ENCODE measurements at regions not wholly inside any gene's neighbourhood (a gene's known extent, or its start where the extent isn't known, plus 50 kb on each side); places are given as distances from the start of the nearest gene placed in this dataset.

DNA sequence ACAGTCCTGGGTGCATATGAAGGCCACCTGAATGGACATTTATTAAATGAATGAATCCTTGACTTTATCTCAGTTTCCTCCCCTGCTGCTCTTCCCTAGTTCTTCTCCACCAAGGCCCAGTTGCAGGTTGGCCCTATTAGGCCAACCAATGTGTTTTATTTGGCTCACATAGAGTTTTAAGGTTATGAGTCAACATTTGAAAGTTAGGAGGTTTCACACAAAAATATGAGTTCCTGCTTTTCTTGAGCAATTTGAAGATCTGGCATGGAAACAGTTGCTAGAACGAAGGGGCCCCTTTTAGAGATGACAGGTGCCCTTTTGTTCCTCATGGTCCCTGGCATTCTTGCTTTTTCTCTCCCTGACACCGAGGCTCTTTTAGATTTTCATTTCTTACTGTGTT is 83.0 kb upstream of the PDZRN3 start:
- in situ Hi-C loops (cut with HindIII; ENCODE audit: low sequenced_read_pairs) = no loop called here
- TF ChIP-seq, protein P1, sequence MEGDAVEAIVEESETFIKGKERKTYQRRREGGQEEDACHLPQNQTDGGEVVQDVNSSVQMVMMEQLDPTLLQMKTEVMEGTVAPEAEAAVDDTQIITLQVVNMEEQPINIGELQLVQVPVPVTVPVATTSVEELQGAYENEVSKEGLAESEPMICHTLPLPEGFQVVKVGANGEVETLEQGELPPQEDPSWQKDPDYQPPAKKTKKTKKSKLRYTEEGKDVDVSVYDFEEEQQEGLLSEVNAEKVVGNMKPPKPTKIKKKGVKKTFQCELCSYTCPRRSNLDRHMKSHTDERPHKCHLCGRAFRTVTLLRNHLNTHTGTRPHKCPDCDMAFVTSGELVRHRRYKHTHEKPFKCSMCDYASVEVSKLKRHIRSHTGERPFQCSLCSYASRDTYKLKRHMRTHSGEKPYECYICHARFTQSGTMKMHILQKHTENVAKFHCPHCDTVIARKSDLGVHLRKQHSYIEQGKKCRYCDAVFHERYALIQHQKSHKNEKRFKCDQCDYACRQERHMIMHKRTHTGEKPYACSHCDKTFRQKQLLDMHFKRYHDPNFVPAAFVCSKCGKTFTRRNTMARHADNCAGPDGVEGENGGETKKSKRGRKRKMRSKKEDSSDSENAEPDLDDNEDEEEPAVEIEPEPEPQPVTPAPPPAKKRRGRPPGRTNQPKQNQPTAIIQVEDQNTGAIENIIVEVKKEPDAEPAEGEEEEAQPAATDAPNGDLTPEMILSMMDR (IDR thresholded peaks at IDR 0.05; ENCODE audit: low read depth, low read length, missing control alignments) = no peak
- H3K4me3 ChIP-seq (ENCODE audit: low read depth, low read length) = no peak overlapping the region
- no peak for DNase-seq (ENCODE audit: low read depth)

DNA sequence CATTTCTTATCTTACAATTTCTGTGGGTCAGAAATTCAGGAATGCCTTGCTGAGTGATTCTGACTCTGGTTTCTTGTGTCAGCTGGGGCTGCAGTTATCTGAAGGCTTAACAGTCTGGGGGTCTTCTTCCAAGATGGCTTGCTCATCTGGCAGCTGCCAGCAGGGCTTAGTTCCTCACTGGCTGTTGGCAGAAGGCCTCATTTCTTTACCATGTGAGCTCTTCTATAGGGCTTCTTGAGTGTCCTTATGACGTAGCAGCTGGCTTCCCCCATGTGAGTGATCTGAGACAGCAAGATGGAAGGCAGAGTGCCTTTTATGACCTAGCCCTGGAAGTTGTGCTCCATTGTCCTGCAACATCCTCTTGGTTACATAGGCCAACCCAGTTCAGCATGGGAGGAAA is 82.0 kb upstream of the PDZRN3 start:
- TF ChIP-seq, protein P1 (IDR thresholded peaks at IDR 0.05; ENCODE audit: low read depth, low read length, missing control alignments) = no peak
- DNase-seq (ENCODE audit: low read depth) = no peak
- H3K4me3 ChIP-seq (ENCODE audit: low read depth, low read length) = no peak overlapping the region
- in situ Hi-C loops (cut with HindIII; ENCODE audit: low sequenced_read_pairs) = no loop called here

DNA sequence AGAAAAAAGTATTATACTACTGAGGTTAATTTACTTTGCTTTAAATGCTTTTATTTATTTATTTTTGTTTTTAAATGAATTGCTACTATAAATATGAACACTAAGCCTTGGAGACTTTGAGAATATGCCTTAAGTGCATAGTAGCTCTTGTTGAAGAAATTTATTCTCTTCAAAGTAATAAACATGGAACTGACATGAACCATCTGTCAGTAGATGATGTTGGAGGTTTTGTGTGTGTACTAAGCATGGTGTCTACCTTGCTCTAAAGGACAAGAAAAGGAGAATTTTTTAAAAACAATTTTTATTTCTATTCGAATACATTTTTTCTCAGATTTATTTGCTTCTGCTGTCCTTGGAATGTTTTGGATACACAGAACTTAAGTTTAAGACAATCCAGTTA is 81.1 kb upstream of the PDZRN3 start:
- H3K4me3 ChIP-seq (ENCODE audit: low read depth, low read length) = no peak overlapping the region
- TF ChIP-seq, protein P1 (IDR thresholded peaks at IDR 0.05; ENCODE audit: low read depth, low read length, missing control alignments) = no peak
- in situ Hi-C loops (cut with HindIII; ENCODE audit: low sequenced_read_pairs) = no loop called here
- no peak for DNase-seq (ENCODE audit: low read depth)

GRCh38 chr3:73699327-73699726 is 74.6 kb upstream of the PDZRN3 start:
- in situ Hi-C loops (cut with HindIII; ENCODE audit: low sequenced_read_pairs) = no loop called here
- no peak for DNase-seq (ENCODE audit: low read depth)
- H3K4me3 ChIP-seq (ENCODE audit: low read depth, low read length) = no peak overlapping the region
- TF ChIP-seq, protein P1 (IDR thresholded peaks at IDR 0.05; ENCODE audit: low read depth, low read length, missing control alignments) = no peak

- no peak overlapping the region for H3K4me3 ChIP-seq (ENCODE audit: low read depth, low read length)
- no peak for DNase-seq (ENCODE audit: low read depth)
- TF ChIP-seq, protein P1 (IDR thresholded peaks at IDR 0.05; ENCODE audit: low read depth, low read length, missing control alignments) = no peak
- in situ Hi-C loops (cut with HindIII; ENCODE audit: low sequenced_read_pairs) = no loop called here
Observed at GRCh38 chr3:73697020-73697419, 72.3 kb upstream of the PDZRN3 start.

GRCh38 chr3:73695841-73696240 is 71.1 kb upstream of the PDZRN3 start:
- DNase-seq (ENCODE audit: low read depth) = no peak
- in situ Hi-C loops (cut with HindIII; ENCODE audit: low sequenced_read_pairs) = no loop called here
- TF ChIP-seq, protein P1 (IDR thresholded peaks at IDR 0.05; ENCODE audit: low read depth, low read length, missing control alignments) = no peak
- H3K4me3 ChIP-seq (ENCODE audit: low read depth, low read length) = no peak overlapping the region

Data from astrocyte of the cerebellum (primary cell).